Activated CD4-positive, alpha-beta T cell treated with anti-CD3 and anti-CD28 coated beads, Interleukin-2, amount 50 U/mL, for 48 hours (primary cell): ENCODE measurements at regions not wholly inside any gene's neighbourhood (a gene's known extent, or its start where the extent isn't known, plus 50 kb on each side); places are given as distances from the start of the nearest gene placed in this dataset.

ENCODE experiments used
- DNase-seq, 2 experiments: peaks; one replicate each; pipeline ENCODE4 v3.0.0-alpha.2; 2020

GRCh38 chr1:79785964-79786363 lies 779.4 kb upstream of the ADGRL4 start:
- no peak for DNase-seq

GRCh38 chr1:79785561-79785960 lies 779.0 kb upstream of the ADGRL4 start:
- no peak for DNase-seq

- DNase-seq, result no peak
Observed at GRCh38 chr1:79781261-79781660, 774.7 kb upstream of the ADGRL4 start.

- no peak for DNase-seq
Observed at GRCh38 chr1:79777481-79778219, 771.1 kb upstream of the ADGRL4 start.

GRCh38 chr1:79775402-79775801 lies 768.9 kb upstream of the ADGRL4 start:
- DNase-seq, result no peak

- DNase-seq, result no peak
Observed at GRCh38 chr1:79773385-79773784, 766.9 kb upstream of the ADGRL4 start.

GRCh38 chr1:79762461-79762860 lies 755.9 kb upstream of the ADGRL4 start:
- no peak for DNase-seq

- no peak for DNase-seq
Observed at GRCh38 chr1:79760531-79760930, 754.0 kb upstream of the ADGRL4 start.

- no peak for DNase-seq
Observed at GRCh38 chr1:79749607-79750006, 743.1 kb upstream of the ADGRL4 start.

- DNase-seq, result no peak
Observed at GRCh38 chr1:79745929-79746328, 739.4 kb upstream of the ADGRL4 start.

- no peak for DNase-seq
Observed at GRCh38 chr1:79744746-79745145, 738.2 kb upstream of the ADGRL4 start.

- DNase-seq, result no peak
Observed at GRCh38 chr1:79741720-79742421, 735.3 kb upstream of the ADGRL4 start.

GRCh38 chr1:79738101-79738500 lies 731.6 kb upstream of the ADGRL4 start:
- DNase-seq, result no peak

- no peak for DNase-seq
Observed at GRCh38 chr1:79737193-79737592, 730.7 kb upstream of the ADGRL4 start.

GRCh38 chr1:79732950-79733349 lies 726.4 kb upstream of the ADGRL4 start:
- DNase-seq, result no peak

GRCh38 chr1:79726911-79727310 lies 720.4 kb upstream of the ADGRL4 start:
- no peak for DNase-seq

- no peak for DNase-seq
Observed at GRCh38 chr1:79726321-79726720, 719.8 kb upstream of the ADGRL4 start.

- no peak for DNase-seq
Observed at GRCh38 chr1:79716447-79716846, 709.9 kb upstream of the ADGRL4 start.

- no peak for DNase-seq
Observed at GRCh38 chr1:79714664-79715063, 708.1 kb upstream of the ADGRL4 start.

GRCh38 chr1:79711001-79711431 lies 704.5 kb upstream of the ADGRL4 start:
- DNase-seq, result no peak

GRCh38 chr1:79708646-79709265 lies 702.2 kb upstream of the ADGRL4 start:
- DNase-seq, result no peak

GRCh38 chr1:79705218-79705617 lies 698.7 kb upstream of the ADGRL4 start:
- DNase-seq, result no peak

- DNase-seq, result no peak
Observed at GRCh38 chr1:79704067-79704466, 697.5 kb upstream of the ADGRL4 start.
